ENCODE measurements at regions not wholly inside any gene's neighbourhood (a gene's known extent, or its start where the extent isn't known, plus 50 kb on each side); places are given as distances from the start of the nearest gene placed in this dataset.
"Not testable (repeated sequence)": the region's sequence is repeated elsewhere in the genome, so short reads cannot be mapped to it uniquely, and the experiment has no call there.

- no peak for DNase-seq (ENCODE audit: low read depth)
Measured at GRCh38 chr4:110424144-110424543, 51.8 kb upstream of the ENPEP start.

GRCh38 chr4:110418641-110419040, 57.3 kb upstream of the ENPEP start:
- DNase-seq (ENCODE audit: low read depth) = no peak

GRCh38 chr4:110417136-110417535, 58.8 kb upstream of the ENPEP start:
- DNase-seq (ENCODE audit: low read depth) = no peak

- DNase-seq (ENCODE audit: low read depth) = no peak
Measured at GRCh38 chr4:110415478-110415877, 60.5 kb upstream of the ENPEP start.

- peak; percentile 46 for DNase-seq (ENCODE audit: low read depth)
Measured at GRCh38 chr4:110415041-110415440, 60.9 kb upstream of the ENPEP start.

- peak; percentile 49 for DNase-seq (ENCODE audit: low read depth)
Measured at GRCh38 chr4:110414561-110414920, 61.4 kb upstream of the ENPEP start.

- DNase-seq (ENCODE audit: low read depth) = peak; percentile 82
Measured at GRCh38 chr4:110413807-110414560, 62.0 kb upstream of the ENPEP start.

GRCh38 chr4:110412354-110413065, 63.4 kb upstream of the ENPEP start:
- no peak for DNase-seq (ENCODE audit: low read depth)

- no peak for DNase-seq (ENCODE audit: low read depth)
Measured at GRCh38 chr4:110411574-110412011, 64.4 kb upstream of the ENPEP start.

GRCh38 chr4:110410853-110411573, 64.9 kb upstream of the ENPEP start:
- DNase-seq (ENCODE audit: low read depth) = not testable (repeated sequence)

GRCh38 chr4:110400086-110400485, 75.9 kb upstream of the ENPEP start:
- no peak for DNase-seq (ENCODE audit: low read depth)

- not testable (repeated sequence) for DNase-seq (ENCODE audit: low read depth)
Measured at GRCh38 chr4:110399046-110399445, 76.9 kb upstream of the ENPEP start.

- DNase-seq (ENCODE audit: low read depth) = no peak
Measured at GRCh38 chr4:110396963-110397362, 79.0 kb upstream of the ENPEP start.

GRCh38 chr4:110395421-110395820, 80.5 kb upstream of the ENPEP start:
- DNase-seq (ENCODE audit: low read depth) = no peak

GRCh38 chr4:110394871-110395270, 81.1 kb upstream of the ENPEP start:
- no peak for DNase-seq (ENCODE audit: low read depth)

GRCh38 chr4:110381784-110382183, 94.2 kb upstream of the ENPEP start:
- no peak for DNase-seq (ENCODE audit: low read depth)

- DNase-seq (ENCODE audit: low read depth) = no peak
Measured at GRCh38 chr4:110372485-110372884, 103.5 kb upstream of the ENPEP start.

- DNase-seq (ENCODE audit: low read depth) = no peak
Measured at GRCh38 chr4:110371016-110371770, 104.8 kb upstream of the ENPEP start.

GRCh38 chr4:110368409-110368808, 107.5 kb upstream of the ENPEP start:
- no peak for DNase-seq (ENCODE audit: low read depth)

- no peak for DNase-seq (ENCODE audit: low read depth)
Measured at GRCh38 chr4:110367156-110367555, 108.8 kb upstream of the ENPEP start.

GRCh38 chr4:110365761-110366160, 110.2 kb upstream of the ENPEP start:
- DNase-seq (ENCODE audit: low read depth) = no peak

All from forelimb muscle (tissue), 1 donor.